ENCODE measurements at regions not wholly inside any gene's neighbourhood (a gene's known extent, or its start where the extent isn't known, plus 50 kb on each side); places are given as distances from the start of the nearest gene placed in this dataset.

DNA sequence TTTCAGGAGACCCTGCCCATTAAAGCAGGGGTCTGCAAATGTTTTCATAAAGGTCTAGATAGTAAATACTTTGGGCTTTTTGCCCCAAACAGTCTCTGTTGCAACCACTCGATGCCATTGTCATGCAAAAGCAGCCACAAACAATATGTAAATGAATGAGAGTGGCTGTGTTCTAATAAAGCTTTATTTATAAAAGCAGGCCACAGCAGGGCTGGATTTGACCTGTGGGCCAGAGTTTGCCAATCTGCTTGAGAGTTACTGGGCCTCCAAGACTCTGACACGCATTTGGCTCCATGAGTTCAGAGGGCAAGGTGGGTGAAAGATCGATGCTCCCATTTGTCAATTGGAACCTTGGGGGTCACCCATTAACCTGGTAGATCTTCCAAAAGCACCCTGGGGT, 217.3 kb upstream of the SDK2 start:
- Histone ChIP-seq H3K36me3 (ENCODE audit: control insufficient read depth, insufficient read depth, low read length) (no peaks in the 10 kb centered on the region), H3K9me3 (ENCODE audit: control insufficient read depth, insufficient read depth, low read depth, low read length) (no peaks in the 10 kb centered on the region), H3K27me3 (ENCODE audit: control insufficient read depth, insufficient read depth, low read length) (peaks cover 2% of the 10 kb centered on the region; the same call in 1 of the 2 replicates), H3K27ac (ENCODE audit: low read length) (no peak overlapping the region), H3K4me3 (ENCODE audit: low read depth in 2 of 2, low read length in 2 of 2) (no peak overlapping the region), H3K4me1 (ENCODE audit: control insufficient read depth, insufficient read depth, low read length) (no peaks in the 10 kb centered on the region)
- no peak for DNase-seq (ENCODE audit: low read depth, low spot score)
- BruUV-seq (replicated peaks), result no TSS peak
- in situ Hi-C loops (cut with HindIII; ENCODE audit: low pct_unique_long_range_greater_than_20kb, low sequenced_read_pairs), result no loop called here
- ChIA-PET CTCF (no interaction called here), POLR2A (no interaction called here)
- intact Hi-C loops (cut with micrococcal nuclease; ENCODE audit: unreplicated experiment), result no loop called here
- ATAC-seq, result no peak
- TF ChIP-seq, protein P1, sequence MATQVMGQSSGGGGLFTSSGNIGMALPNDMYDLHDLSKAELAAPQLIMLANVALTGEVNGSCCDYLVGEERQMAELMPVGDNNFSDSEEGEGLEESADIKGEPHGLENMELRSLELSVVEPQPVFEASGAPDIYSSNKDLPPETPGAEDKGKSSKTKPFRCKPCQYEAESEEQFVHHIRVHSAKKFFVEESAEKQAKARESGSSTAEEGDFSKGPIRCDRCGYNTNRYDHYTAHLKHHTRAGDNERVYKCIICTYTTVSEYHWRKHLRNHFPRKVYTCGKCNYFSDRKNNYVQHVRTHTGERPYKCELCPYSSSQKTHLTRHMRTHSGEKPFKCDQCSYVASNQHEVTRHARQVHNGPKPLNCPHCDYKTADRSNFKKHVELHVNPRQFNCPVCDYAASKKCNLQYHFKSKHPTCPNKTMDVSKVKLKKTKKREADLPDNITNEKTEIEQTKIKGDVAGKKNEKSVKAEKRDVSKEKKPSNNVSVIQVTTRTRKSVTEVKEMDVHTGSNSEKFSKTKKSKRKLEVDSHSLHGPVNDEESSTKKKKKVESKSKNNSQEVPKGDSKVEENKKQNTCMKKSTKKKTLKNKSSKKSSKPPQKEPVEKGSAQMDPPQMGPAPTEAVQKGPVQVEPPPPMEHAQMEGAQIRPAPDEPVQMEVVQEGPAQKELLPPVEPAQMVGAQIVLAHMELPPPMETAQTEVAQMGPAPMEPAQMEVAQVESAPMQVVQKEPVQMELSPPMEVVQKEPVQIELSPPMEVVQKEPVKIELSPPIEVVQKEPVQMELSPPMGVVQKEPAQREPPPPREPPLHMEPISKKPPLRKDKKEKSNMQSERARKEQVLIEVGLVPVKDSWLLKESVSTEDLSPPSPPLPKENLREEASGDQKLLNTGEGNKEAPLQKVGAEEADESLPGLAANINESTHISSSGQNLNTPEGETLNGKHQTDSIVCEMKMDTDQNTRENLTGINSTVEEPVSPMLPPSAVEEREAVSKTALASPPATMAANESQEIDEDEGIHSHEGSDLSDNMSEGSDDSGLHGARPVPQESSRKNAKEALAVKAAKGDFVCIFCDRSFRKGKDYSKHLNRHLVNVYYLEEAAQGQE (IDR thresholded peaks at IDR 0.05; ENCODE audit: insufficient read depth in 1 of 2, low read depth in 2 of 2, low read length in 1 of 2), result no peak
- TF ChIP-seq, protein P2, sequence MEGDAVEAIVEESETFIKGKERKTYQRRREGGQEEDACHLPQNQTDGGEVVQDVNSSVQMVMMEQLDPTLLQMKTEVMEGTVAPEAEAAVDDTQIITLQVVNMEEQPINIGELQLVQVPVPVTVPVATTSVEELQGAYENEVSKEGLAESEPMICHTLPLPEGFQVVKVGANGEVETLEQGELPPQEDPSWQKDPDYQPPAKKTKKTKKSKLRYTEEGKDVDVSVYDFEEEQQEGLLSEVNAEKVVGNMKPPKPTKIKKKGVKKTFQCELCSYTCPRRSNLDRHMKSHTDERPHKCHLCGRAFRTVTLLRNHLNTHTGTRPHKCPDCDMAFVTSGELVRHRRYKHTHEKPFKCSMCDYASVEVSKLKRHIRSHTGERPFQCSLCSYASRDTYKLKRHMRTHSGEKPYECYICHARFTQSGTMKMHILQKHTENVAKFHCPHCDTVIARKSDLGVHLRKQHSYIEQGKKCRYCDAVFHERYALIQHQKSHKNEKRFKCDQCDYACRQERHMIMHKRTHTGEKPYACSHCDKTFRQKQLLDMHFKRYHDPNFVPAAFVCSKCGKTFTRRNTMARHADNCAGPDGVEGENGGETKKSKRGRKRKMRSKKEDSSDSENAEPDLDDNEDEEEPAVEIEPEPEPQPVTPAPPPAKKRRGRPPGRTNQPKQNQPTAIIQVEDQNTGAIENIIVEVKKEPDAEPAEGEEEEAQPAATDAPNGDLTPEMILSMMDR (IDR thresholded peaks at IDR 0.05), result no peak
- TF ChIP-seq TCF7L2 (IDR thresholded peaks at IDR 0.05; ENCODE audit: low read depth, low read length) (no peak), SIN3A (IDR thresholded peaks at IDR 0.05; ENCODE audit: borderline replicate concordance, insufficient read depth, low read depth, low read length) (no peak), POLR2AphosphoS5 (IDR thresholded peaks at IDR 0.05; ENCODE audit: low read depth, low read length) (no peak)

DNA sequence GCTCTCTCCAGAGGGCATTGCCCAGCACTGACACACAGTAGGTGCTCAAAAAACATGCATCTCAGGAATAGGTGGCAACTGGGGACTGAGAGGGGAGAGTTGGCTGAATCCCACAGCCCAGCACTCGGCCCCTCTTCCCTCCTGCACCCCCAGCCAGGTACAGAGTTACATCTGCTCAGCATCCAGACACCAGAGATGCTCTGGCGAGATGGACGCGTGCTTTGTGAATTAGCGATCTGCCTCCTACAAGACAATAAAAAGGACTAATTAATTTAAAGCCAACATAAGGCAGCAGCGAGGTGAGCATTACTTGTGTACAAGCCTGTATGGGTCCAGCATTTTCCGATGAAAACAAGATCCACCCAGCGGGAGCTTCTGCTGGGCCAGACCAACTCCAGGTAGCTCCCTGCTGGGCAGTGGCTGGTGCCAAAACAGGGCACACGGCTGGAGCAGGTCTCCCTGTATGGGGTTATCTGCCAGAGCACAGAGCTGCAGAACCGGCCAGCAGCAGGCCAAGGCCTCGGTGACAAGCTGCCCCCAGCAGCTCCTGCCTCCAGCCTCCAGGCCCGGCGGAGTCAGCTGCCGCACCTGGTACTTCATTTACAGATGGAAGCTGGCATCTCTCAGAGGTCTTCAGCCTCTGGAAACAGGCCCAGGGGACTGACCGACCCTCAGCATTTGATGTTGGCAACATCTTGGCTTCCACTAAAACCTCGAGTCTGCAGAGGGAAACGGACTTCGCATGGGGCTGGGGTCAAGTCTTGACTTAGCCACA, 219.7 kb upstream of the SDK2 start:
- intact Hi-C loops (cut with micrococcal nuclease; ENCODE audit: unreplicated experiment), result no loop called here
- TF ChIP-seq, protein P1 (IDR thresholded peaks at IDR 0.05; ENCODE audit: insufficient read depth in 1 of 2, low read depth in 2 of 2, low read length in 1 of 2), result no peak
- TF ChIP-seq POLR2AphosphoS5 (IDR thresholded peaks at IDR 0.05; ENCODE audit: low read depth, low read length) (no peak), TCF7L2 (IDR thresholded peaks at IDR 0.05; ENCODE audit: low read depth, low read length) (no peak), SIN3A (IDR thresholded peaks at IDR 0.05; ENCODE audit: borderline replicate concordance, insufficient read depth, low read depth, low read length) (no peak)
- TF ChIP-seq, protein P2 (IDR thresholded peaks at IDR 0.05), result no peak
- no TSS peak for BruUV-seq (replicated peaks)
- Histone ChIP-seq H3K27ac (ENCODE audit: low read length) (no peak overlapping the region), H3K9me3 (ENCODE audit: control insufficient read depth, insufficient read depth, low read depth, low read length) (no peaks in the 10 kb centered on the region), H3K27me3 (ENCODE audit: control insufficient read depth, insufficient read depth, low read length) (no peaks in the 10 kb centered on the region; the same call in 1 of the 2 replicates), H3K4me1 (ENCODE audit: control insufficient read depth, insufficient read depth, low read length) (no peaks in the 10 kb centered on the region), H3K4me3 (ENCODE audit: low read depth in 2 of 2, low read length in 2 of 2) (no peak overlapping the region), H3K36me3 (ENCODE audit: control insufficient read depth, insufficient read depth, low read length) (no peaks in the 10 kb centered on the region)
- no peak for DNase-seq (ENCODE audit: low read depth, low spot score)
- ChIA-PET POLR2A (no interaction called here), CTCF (no interaction called here)
- no peak for ATAC-seq
- in situ Hi-C loops (cut with HindIII; ENCODE audit: low pct_unique_long_range_greater_than_20kb, low sequenced_read_pairs), result no loop called here

Measured in Panc1 (cell line).